ENCODE measurements at regions not wholly inside any gene's neighbourhood (a gene's known extent, or its start where the extent isn't known, plus 50 kb on each side); places are given as distances from the start of the nearest gene placed in this dataset.
"Not testable (repeated sequence)": the region's sequence is repeated elsewhere in the genome, so short reads cannot be mapped to it uniquely, and the experiment has no call there.

DNA sequence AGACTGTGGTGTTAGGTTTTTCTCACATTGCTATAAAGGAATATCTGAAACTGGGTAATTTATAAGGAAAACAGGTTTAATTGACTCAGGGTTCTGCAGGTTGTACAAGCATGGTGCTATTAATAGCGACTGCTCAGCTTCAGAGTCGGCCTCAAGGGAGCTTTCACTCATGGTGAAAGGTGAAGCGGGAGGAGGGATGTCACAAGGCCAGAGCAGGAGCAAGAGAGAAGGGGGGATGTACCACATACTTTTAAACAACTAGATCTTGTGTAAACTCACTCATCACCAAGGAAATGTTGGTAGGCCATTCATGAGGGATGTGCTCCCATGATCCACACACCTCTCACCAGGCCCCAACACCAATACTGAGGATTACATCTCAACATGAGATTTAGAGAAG, 313.2 kb downstream of the UBE2NL start:
- TF ChIP-seq, protein P1, sequence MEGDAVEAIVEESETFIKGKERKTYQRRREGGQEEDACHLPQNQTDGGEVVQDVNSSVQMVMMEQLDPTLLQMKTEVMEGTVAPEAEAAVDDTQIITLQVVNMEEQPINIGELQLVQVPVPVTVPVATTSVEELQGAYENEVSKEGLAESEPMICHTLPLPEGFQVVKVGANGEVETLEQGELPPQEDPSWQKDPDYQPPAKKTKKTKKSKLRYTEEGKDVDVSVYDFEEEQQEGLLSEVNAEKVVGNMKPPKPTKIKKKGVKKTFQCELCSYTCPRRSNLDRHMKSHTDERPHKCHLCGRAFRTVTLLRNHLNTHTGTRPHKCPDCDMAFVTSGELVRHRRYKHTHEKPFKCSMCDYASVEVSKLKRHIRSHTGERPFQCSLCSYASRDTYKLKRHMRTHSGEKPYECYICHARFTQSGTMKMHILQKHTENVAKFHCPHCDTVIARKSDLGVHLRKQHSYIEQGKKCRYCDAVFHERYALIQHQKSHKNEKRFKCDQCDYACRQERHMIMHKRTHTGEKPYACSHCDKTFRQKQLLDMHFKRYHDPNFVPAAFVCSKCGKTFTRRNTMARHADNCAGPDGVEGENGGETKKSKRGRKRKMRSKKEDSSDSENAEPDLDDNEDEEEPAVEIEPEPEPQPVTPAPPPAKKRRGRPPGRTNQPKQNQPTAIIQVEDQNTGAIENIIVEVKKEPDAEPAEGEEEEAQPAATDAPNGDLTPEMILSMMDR (IDR thresholded peaks at IDR 0.05; ENCODE audit: control extremely low read depth in 1 of 3, insufficient read depth in 1 of 3, low read depth in 1 of 3, low read length in 3 of 3), result not testable (repeated sequence)
- not testable (repeated sequence) for TF ChIP-seq GABPA (IDR thresholded peaks at IDR 0.05; ENCODE audit: borderline replicate concordance, insufficient read depth, low read length); POLR2A (IDR thresholded peaks at IDR 0.05; ENCODE audit: control extremely low read depth in 1 of 2, low read depth in 2 of 2, low read length in 2 of 2); EZH2 (IDR thresholded peaks at IDR 0.05; ENCODE audit: low read depth, low read length, severe bottlenecking)

All from H1 (cell line).